HG03060 (cell line): ENCODE measurements at regions not wholly inside any gene's neighbourhood (a gene's known extent, or its start where the extent isn't known, plus 50 kb on each side); places are given as distances from the start of the nearest gene placed in this dataset.

ENCODE experiments used
- ATAC-seq: cut with Tn5 transposase; IDR thresholded peaks from one replicate; pipeline ENCODE4 v1.9.1; 2021; ENCODE audit warnings: low read depth, moderate number of reproducible peaks; ENCODE audit not compliant: unreplicated experiment

DNA sequence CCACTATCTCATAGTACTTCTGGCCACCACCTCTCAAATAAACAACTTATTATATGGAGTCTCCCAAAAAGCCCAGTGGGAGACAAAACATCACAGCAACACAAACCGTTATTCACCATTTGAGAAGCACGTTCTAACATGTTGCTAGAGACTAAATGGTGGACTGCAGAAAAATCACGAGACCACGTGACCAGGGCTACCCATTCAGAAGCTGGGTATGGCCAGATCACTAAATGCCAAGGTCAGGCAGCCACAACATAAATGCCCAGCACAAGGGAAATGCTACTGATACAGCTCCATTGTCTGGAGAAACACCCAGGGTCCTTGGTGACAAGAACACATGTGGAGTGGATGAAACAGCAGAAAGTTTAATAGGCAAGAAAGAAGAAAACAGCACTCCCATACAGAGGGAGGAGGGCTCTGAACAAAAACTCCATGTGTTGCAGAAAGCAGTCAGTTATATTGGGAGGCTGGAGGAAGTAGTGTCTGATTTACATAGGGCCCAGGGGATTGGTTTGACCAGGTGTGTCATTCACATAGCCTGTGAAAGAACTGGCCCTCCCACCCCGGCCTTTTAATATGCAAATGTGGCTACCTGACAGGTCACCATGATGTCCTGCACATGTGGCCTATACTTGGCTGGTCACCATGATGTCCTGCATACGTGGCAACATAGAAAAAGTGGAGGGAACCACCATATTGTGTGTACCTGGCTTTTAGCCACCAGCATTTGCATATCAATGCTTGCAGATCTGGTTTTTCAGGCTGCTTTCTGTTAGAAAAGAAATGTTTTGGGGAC is 97.2 kb downstream of the TRIM36 start:
- no peak for ATAC-seq

DNA sequence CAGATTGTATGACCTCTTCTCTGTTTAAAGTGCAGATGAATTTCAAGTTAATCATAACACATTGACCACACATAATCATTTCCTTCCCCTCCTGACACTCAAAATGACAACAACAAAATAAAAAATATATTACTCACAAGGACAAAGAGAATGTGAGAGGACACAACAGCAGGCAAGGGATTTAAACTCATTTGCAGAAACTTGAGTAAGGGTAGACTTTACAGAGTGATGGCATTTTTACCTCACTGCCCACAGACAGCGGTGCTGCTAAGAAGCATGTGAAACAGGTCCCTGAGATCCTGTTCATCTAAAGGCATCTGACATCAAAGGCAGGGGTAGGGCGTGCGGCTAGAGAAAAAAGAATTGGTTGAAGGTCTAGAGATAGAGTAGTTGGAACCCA is 99.0 kb downstream of the TRIM36 start:
- no peak for ATAC-seq

DNA sequence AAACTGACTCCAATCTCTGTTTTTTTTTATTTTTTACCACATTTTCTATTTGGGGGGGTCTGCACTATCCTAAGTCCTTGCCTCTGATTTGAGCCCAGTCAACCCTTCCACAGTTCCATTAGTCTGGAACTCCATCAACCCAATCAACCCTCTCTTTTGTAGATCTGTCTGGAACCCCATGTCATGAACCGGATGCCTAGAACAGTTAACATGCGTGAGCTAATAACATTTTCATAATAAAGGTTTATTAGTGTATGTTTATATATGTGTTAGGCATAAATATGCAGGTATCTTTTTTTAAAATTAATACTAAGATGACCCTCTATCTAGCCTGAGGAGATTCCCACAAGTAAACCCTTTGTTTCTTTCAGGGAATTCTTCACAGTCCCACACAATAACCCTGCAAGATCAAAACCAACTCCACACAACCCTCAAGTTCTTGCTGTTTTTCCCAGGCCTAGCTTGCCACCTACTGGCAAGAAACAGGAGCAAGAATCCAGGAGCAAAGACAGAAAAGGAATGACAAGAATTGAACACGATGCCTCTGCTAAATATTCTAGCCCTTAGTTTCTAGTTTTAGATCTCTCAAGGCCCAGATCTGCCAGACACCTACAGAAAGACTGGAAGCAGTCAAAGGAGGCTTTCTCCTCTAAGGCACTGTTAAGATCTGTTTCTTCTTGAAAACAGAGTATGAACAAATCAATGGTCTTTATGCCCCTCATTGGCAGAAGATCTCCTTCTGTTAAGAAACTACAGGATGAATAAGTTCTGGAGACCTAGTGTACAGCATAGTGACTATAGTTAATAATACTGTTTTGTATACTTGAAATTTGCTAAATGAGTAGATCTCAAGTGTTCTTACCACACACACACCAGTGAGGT is 100.4 kb downstream of the TRIM36 start:
- peak; percentile 18 for ATAC-seq

DNA sequence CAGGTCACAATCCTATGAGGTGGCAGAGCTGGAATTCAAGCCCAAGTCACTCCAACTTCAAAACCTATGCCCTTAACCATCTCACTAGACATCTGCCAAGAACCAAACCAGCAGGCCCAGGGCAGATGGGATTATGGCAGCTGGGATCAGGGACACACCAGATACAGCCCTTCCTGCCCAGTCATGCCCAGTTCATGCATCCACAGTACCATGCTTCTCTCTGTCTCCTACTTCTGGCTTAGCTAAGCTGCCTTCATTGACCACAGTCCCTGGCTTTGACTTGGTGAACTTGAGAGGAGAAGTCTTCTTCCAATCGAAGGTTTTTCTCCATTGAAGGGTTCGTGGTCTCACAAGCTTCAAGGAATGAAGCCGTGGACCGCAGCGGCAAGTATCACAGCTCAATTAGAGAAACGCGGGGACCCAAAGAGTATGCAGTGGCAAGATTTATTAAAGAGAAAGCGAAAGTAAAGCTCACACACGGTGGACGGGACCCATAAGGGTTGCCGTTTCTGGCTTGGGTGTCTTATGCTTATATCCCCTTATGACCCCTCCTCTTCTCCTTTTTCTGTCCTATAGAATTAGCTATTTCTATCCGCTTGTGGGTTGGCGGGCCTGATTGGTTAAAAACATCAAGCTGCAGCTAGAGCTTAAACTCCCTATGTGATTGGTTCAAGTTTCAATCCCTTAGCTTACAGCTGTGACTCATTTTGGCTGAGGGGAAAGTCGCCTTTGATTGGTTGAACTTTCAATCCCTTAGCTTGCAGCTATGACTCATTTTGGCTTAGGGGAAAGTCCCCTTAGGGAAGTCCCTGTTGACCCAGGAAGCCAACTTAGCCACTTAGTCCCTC is 101.2 kb downstream of the TRIM36 start:
- peak; percentile 57 for ATAC-seq

DNA sequence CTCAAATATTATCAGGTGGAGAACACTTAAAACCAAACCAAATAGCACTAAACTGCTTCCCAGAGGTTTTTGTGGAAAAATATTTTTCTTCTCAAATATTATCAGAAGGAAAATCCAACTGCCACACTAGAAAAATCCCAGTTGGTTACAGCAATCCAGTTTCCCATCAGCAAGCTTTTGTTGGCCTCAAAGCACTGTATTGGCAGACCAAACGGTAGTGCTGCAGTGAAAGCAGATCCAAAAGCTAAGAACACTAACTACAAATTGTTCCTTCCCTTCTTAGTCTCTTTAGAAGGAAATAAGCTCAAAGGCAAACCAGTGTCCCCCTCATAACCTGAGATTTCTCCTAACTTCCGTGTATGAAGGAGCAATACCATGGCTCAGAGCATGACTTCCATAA is 105.3 kb downstream of the TRIM36 start:
- ATAC-seq = no peak

DNA sequence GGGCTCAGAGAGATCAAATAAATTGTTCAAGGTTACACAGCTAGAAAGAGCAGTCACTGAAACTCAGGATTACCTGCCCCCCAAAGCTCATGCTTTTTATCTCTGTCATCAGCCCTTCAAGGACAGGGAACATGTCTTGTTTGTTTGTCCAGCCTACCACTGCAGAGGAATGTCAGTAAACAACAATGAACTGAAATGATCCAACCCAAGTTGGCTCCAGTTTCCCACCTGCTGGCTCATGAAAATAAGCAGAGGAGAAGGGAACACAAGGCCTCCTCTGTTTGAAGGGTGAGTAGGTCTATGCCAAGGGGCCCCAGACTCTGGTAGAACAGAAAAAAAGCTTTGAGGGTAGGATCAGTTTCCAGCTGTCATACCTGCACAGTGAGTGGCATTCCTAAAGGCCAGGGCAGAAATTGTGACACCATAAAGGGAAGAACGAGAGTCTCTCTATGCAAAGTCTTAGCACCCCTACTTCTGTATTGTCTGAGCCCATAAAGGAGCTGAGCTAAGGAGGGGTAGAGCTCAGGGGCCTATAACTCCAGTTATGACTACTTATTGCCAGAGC is 115.2 kb downstream of the TRIM36 start:
- ATAC-seq = no peak

DNA sequence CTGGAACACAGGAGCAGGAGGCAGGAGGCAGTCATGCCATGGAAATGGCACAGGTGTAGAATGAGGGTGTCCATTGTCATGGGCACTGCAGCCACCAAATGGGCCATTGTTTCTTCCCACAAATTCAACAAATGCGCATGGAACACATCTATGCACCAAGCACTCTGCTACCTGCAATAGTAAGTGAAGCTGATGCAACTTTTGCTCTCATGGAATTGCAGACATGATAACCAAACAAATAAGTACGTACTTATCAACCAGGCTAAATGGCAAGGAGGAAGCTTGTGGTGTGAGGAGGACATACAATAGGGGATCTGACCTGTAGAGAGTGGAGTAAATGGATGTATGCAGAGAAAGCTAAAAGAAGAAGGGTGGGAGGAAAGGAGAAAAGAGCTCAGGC is 116.8 kb downstream of the TRIM36 start:
- ATAC-seq = no peak

DNA sequence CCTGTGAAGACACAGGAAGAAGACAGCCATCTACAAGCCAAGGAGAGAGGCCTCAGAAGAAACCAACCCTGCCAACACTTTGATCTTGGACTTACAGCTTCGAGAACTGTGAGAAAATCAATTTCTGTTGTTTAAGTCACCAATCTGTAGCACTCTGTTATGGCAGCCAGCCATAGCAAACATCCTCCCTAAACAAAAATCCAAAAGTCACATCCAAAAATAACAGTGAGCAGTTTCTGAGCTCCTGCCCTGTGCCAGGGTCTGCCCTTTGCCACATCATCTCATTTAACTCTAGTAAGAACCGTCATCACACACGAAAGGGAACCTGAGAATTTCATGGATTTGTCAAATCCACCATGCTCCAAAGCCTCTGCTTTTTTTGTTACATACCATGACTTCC is 118.8 kb downstream of the TRIM36 start:
- no peak for ATAC-seq

DNA sequence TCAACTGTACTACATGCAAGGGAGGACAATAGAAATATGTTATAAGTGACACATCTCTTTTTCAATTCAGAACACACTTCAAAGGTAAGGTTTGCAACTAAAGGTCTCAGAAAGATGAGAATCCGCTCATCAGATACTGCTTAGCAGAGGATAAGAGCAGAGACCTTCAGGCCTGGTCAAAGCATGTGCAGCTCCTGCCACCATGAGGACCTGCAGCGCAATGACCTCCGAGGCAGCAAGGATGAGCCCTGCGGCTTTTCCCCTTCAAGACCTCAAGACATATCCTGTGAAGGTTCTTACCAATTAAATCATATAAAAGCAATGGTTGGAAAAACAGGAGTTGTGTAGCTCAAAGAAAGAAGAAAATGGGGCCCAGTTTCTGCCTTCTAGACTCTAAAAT is 135.8 kb downstream of the TRIM36 start:
- no peak for ATAC-seq

DNA sequence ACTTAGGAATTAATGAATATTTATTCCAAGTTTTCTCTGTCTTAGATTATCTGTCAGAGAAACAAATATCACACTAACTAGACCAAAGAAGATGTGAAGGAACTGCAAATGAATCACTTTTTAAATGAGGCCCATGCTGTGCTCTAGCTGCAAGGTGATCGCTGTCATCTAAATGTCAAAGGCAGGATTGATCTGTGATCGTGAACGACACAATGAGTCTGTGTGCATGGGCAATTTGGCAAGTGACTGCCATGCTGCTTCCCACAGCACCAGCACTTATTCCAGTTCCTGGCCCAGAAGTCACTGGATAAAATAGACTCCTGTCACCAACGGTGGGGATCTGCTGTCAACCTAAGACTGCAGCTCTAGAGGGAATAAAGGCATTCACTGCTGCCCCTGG is 141.2 kb downstream of the TRIM36 start:
- ATAC-seq = no peak

DNA sequence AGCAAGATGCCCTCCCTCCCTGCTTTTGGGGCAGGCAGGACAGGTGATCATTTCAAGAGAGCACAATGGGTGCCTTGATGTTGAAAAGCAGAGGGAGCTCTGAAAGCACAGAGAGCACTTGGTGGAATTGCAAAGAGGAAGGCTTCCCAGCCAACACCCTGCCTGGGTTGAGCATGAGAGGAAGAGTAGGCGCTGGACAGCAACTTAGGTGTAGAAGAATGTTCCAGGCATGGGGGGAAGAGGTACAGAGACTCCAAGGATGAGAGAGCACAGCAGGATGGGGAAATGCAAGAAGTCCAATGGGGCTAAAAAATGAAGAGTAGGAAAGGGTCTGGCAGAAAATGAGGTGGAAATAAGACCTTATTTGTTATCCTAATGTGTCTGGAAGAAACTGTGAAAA is 144.8 kb downstream of the TRIM36 start:
- ATAC-seq = no peak

DNA sequence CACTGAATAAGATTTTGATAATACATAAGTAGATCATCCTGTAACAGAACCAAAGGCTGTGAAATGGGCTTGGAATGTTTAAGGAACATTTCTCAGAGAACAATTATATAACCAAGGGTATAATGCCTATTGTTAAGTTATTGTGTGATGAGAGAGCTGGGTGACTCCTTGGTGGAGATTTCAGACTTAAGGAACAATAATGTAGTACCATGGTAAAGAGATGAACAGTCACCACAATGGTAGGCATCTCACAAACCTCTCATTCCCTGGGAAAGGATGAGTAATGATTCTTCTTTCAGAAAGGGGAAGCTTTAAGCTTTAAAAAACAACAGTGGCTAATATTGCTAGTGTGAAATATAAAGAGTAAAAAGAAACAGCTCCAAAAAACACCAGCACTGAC is 147.4 kb downstream of the TRIM36 start:
- ATAC-seq = no peak

DNA sequence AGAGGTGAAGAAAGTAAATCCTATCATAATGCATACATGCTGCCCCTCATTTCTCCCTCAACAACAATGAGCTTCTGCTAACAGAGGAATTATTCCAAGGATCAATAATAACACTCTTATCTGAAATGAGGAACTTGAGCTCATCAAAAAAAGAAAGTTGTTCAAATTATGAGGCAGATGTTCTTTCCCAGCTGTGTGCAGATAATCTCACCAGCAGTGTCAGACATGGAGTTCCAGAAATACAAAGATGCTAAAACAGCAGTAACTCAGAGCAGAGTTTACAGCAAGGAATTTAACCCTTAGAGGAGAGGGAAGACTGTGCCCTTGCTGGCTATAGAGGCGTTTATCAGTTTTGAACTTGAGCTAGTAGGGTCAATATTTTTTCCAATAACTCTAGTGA is 153.1 kb downstream of the TRIM36 start:
- ATAC-seq = no peak

DNA sequence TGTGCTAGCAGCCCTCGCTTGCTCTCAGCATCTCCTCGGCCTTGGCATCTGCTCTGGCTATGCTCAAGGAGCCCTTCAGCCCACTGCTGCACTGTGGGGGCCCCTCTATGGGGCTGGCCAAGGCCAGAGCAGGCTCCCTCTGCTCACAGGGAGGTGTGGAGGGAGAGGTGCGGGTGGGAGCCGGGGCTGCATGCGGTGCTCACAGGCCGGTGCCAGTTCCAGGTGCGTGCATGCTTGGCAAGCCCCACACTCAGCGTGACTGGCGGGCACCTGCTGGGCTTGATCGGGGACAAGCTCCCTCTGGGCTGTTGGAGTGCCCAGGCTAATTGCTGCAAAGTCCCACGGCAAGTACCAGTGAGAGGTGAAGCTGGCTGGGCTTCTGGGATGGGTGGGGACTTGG is 170.5 kb downstream of the TRIM36 start:
- no peak for ATAC-seq

DNA sequence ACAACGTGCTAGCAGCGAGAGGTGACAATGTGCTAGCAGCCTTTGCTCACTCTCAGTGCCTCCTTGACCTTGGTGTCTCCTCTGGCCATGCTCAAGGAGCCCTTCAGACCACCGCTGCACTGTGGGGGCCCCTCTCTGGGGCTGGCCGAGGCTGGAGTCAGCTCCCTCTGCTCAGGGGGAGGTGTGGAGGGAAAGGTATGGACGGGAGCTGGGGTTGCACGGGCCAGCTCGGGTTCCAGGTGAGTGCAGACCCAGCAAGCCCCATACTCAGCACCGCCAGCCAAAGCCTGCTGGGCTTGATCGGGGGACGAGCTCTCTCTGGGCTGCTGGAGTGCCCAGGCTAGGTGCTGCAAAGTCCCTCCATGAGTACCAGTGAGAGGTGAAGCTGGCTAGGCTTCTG is 180.2 kb downstream of the TRIM36 start:
- no peak for ATAC-seq

DNA sequence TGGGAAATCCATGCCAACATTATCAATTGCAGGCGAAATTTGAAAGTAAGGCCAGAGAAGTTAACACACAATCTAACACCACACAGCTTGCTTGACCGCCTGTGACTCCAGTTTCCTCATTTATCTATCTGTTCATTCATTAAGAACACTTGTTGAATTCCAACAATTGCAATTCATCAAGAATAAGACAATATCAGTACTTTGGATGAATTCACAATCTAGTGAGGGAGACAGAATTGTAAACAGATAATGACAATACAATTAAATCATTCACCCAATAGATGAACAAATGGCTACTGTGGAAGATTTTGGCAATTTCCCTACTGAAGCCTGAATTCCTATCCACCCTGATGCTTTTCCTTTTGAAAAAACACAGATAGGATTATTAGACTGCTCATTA is 181.6 kb downstream of the TRIM36 start:
- no peak for ATAC-seq

DNA sequence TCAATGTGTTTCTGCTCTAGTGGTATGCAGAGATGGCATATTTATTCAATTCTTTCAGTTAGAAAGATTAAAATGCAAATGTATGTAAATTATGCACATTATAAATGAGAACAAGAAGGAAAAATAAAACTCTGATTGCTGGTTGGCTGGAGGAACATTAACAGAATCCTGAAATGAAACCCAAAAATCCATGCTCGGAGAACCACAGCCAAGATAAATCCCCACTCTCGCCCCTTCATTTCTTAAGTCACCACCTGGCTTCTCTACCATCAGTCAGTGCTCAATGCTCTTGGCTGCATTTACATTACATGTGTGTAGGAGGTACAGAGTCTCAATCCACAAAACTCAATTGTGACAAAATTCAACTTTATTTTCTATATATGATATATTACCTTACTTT is 184.9 kb downstream of the TRIM36 start:
- no peak for ATAC-seq

DNA sequence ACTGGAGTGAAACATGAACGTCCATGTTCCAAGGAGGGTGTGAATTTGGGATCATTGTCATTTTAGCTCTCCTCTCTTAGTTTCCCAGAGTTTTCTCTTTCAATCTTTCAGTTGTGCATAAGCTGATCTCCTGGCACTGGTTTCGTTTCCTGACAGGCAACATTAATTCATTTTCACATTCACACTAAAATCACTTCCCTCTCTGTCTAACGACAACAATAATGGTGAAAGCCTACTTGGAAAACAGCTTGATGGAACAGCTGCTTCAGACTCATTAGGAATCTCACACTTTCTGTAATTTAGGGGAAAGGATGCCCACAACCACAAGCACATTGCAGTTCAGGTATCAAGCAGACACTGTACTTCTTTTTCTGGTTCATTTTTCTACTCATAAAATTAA is 188.6 kb downstream of the TRIM36 start:
- ATAC-seq = no peak

DNA sequence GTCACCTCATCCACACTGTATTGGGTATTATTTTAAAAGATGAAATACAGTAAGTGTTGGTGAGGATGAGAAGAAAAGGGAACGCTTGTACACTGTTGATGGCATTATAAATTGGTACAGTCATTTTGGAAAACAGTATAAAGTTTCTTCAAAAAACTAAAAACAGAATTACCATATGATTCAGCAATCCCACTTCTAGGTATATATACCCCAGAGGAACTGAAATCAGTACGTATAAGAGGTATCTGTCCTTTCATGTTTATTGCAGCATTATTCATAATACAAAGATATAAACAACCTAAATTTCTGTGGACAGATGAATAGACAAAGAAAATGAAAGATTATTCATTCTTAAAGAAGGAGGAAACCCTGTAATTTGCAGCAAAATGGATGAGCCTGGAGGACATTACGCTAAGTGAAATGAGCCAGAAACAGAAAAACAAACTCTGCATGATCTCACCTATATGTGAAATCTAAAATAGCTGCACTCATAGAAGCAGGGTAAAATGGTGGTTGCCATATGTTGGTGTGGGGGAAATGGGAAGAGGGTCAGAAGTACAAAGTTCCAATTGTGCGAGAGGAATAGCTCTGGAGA is 191.6 kb downstream of the TRIM36 start:
- ATAC-seq = no peak

DNA sequence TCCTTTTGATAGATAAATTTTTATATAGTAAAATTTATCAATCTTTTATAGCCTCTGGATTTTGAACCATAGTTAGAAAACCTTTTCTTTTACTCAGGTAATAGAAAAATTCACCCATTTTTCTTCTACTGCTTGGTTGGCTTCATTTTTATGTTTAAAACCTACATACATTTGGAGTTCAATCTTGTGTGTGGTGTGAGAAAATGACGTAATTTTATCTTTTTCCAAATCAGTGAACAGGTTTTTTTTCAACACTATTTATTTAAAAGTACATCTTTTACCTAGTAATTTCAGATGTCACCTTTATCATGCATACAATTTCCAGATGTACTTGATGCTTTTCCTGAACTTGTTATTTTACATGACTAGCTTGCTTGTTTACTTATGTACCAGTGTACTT is 200.2 kb downstream of the TRIM36 start:
- no peak for ATAC-seq
